ENCODE measurements at regions not wholly inside any gene's neighbourhood (a gene's known extent, or its start where the extent isn't known, plus 50 kb on each side); places are given as distances from the start of the nearest gene placed in this dataset.
A peak's percentile ranks its signal among the peaks of the same experiment; 100 is the strongest.
"Not testable (repeated sequence)": the region's sequence is repeated elsewhere in the genome, so short reads cannot be mapped to it uniquely, and the experiment has no call there.

- DNase-seq, result no peak
Measured at GRCh38 chr10:31188792-31189406, 130.1 kb upstream of the ZEB1 start.

- no peak for DNase-seq
Measured at GRCh38 chr10:31190488-31190887, 128.5 kb upstream of the ZEB1 start.

- DNase-seq, result no peak
Measured at GRCh38 chr10:31192475-31192874, 126.5 kb upstream of the ZEB1 start.

GRCh38 chr10:31194986-31195385, 124.0 kb upstream of the ZEB1 start:
- DNase-seq, result no peak

- no peak for DNase-seq
Measured at GRCh38 chr10:31197886-31198285, 121.1 kb upstream of the ZEB1 start.

- DNase-seq, result no peak
Measured at GRCh38 chr10:31204090-31204489, 114.9 kb upstream of the ZEB1 start.

GRCh38 chr10:31207636-31208035, 111.4 kb upstream of the ZEB1 start:
- DNase-seq, result no peak

GRCh38 chr10:31209478-31209877, 109.5 kb upstream of the ZEB1 start:
- no peak for DNase-seq

- DNase-seq, result no peak
Measured at GRCh38 chr10:31210190-31210589, 108.8 kb upstream of the ZEB1 start.

GRCh38 chr10:31213959-31214358, 105.1 kb upstream of the ZEB1 start:
- DNase-seq, result no peak

- no peak for DNase-seq
Measured at GRCh38 chr10:31215052-31215451, 104.0 kb upstream of the ZEB1 start.

GRCh38 chr10:31219306-31219705, 99.7 kb upstream of the ZEB1 start:
- DNase-seq, result no peak

- DNase-seq, result not testable (repeated sequence)
Measured at GRCh38 chr10:31228780-31229179, 90.2 kb upstream of the ZEB1 start.

GRCh38 chr10:31239961-31240360, 79.1 kb upstream of the ZEB1 start:
- no peak for DNase-seq

GRCh38 chr10:31242902-31243301, 76.1 kb upstream of the ZEB1 start:
- DNase-seq, result peak; percentile 79

GRCh38 chr10:31251118-31251517, 67.9 kb upstream of the ZEB1 start:
- not testable (repeated sequence) for DNase-seq

GRCh38 chr10:31253237-31253636, 65.8 kb upstream of the ZEB1 start:
- no peak for DNase-seq

GRCh38 chr10:31261511-31262311, 57.3 kb upstream of the ZEB1 start:
- no peak for DNase-seq

GRCh38 chr10:31262672-31263071, 56.3 kb upstream of the ZEB1 start:
- no peak for DNase-seq

GRCh38 chr10:31263903-31264302, 55.1 kb upstream of the ZEB1 start:
- no peak for DNase-seq

- no peak for DNase-seq
Measured at GRCh38 chr10:31268444-31269303, 50.3 kb upstream of the ZEB1 start.
